IMR-90 (cell line): ENCODE measurements at regions not wholly inside any gene's neighbourhood (a gene's known extent, or its start where the extent isn't known, plus 50 kb on each side); places are given as distances from the start of the nearest gene placed in this dataset.

ENCODE experiments used
- ATAC-seq: fragments of 200-7000 bp; cut with Tn5 transposase; 2 replicates; pipeline ENCODE4 v1.9.1; 2020; ENCODE audit warnings: low read depth, mild to moderate bottlenecking, moderate library complexity
- BruUV-seq: library from RNA; stranded (reverse); fragments of 400-500 nt; replicated peaks from 2 replicates; lab custom pipeline; 2021; lab: Mats Ljungman, UMichigan
- CTCF ChIA-PET: fragments of 300-600 bp; formaldehyde crosslinking; extraction: SDS; loops from one replicate; lab custom pipeline; 2021; ENCODE audit warnings: antibody characterized with exemption; lab: Yijun Ruan, JAX
- POLR2A ChIA-PET: fragments of 300-600 bp; sonication (Branson Sonifier 250); formaldehyde crosslinking; loops from one replicate; lab custom pipeline; 2022; ENCODE audit warnings: antibody characterized with exemption; ENCODE audit not compliant: unreplicated experiment; lab: Charles Lee
- DNase-seq: peaks from one replicate; pipeline ENCODE4 v3.0.0; 2013
- H2AFZ ChIP-seq: replicated peaks from 2 replicates; pipeline ENCODE3; 2013; ENCODE audit warnings: low read length, mild to moderate bottlenecking; ENCODE audit not compliant: poor library complexity
- H2AK5ac ChIP-seq: 2 replicates; pipeline ENCODE4 v1.6.1; 2013; ENCODE audit warnings: low read depth, low read length, inconsistent platforms
- H2AK9ac ChIP-seq: replicated peaks from 2 replicates; pipeline ENCODE3; 2013; ENCODE audit warnings: mild to moderate bottlenecking, low read depth, low read length, moderate library complexity; ENCODE audit not compliant: poor library complexity
- H2BK120ac ChIP-seq: 2 replicates; pipeline ENCODE4 v1.6.1; 2013; ENCODE audit warnings: low read depth, low read length, inconsistent platforms
- H2BK15ac ChIP-seq: 3 replicates; pipeline ENCODE4 v1.6.1; 2013; ENCODE audit warnings: low read depth, low read length, inconsistent platforms
- H2BK20ac ChIP-seq: 2 replicates; pipeline ENCODE4 v1.6.1; 2013; ENCODE audit warnings: low read depth, mild to moderate bottlenecking, inconsistent platforms, low read length, moderate library complexity
- H2BK5ac ChIP-seq: 2 replicates; pipeline ENCODE4 v1.6.1; 2013; ENCODE audit warnings: mild to moderate bottlenecking, low read depth, low read length, inconsistent platforms; ENCODE audit not compliant: poor library complexity, severe bottlenecking
- H3K14ac ChIP-seq: replicated peaks from 2 replicates; pipeline ENCODE4 v1.6.1; 2013; ENCODE audit warnings: low read depth, low read length, inconsistent platforms
- H3K18ac ChIP-seq: 2 replicates; pipeline ENCODE4 v1.6.1; 2013; ENCODE audit warnings: low read depth, low read length, control low read depth
- H3K23ac ChIP-seq: 2 replicates; pipeline ENCODE4 v1.6.1; 2013; ENCODE audit warnings: low read depth, low read length, inconsistent platforms
- H3K27ac ChIP-seq: 2 replicates; pipeline ENCODE4 v1.5.1; 2013; ENCODE audit warnings: mild to moderate bottlenecking, control low read depth, low read length; ENCODE audit not compliant: insufficient read depth
- H3K27me3 ChIP-seq: 2 replicates; pipeline ENCODE4 v1.6.1; 2013; ENCODE audit warnings: low read length; ENCODE audit not compliant: control insufficient read depth, insufficient read depth
- H3K36me3 ChIP-seq: 2 replicates; pipeline ENCODE4 v1.6.1; 2013; ENCODE audit warnings: low read length, mixed read lengths; ENCODE audit not compliant: control insufficient read depth, insufficient read depth
- H3K4ac ChIP-seq: 2 replicates; pipeline ENCODE4 v1.6.1; 2013; ENCODE audit warnings: low read depth, low read length, inconsistent platforms
- H3K4me1 ChIP-seq: 2 replicates; pipeline ENCODE4 v1.6.1; 2013; ENCODE audit warnings: low read length, mixed read lengths; ENCODE audit not compliant: control insufficient read depth, insufficient read depth
- H3K4me2 ChIP-seq: 2 replicates; pipeline ENCODE4 v1.6.1; 2013; ENCODE audit warnings: low read depth, mild to moderate bottlenecking, control low read depth, low read length, moderate library complexity
- H3K4me3 ChIP-seq: 2 replicates; pipeline ENCODE4 v1.5.1; 2013; ENCODE audit warnings: low read depth, mild to moderate bottlenecking, control low read depth, low read length, moderate library complexity; ENCODE audit not compliant: insufficient read depth
- H3K56ac ChIP-seq: 2 replicates; pipeline ENCODE4 v1.6.1; 2013; ENCODE audit warnings: low read length, inconsistent platforms; ENCODE audit not compliant: insufficient read depth; ENCODE audit errors: extremely low read depth
- H3K79me1 ChIP-seq, 2 experiments: 2 replicates each; pipeline ENCODE4 v1.6.1; 2013; ENCODE audit warnings: low read length in 2 of 2, inconsistent platforms in 1 of 2, low read depth in 1 of 2
- H3K9ac ChIP-seq: 2 replicates; pipeline ENCODE4 v1.6.1; 2013; ENCODE audit warnings: low read depth, low read length, control low read depth
- H3K9me1 ChIP-seq: 2 replicates; pipeline ENCODE4 v1.6.1; 2013; ENCODE audit warnings: low read length, inconsistent platforms; ENCODE audit not compliant: insufficient read depth
- H3K9me3 ChIP-seq: 2 replicates; pipeline ENCODE4 v1.6.1; 2013; ENCODE audit warnings: low read length; ENCODE audit not compliant: control insufficient read depth, insufficient read depth
- H4K20me1 ChIP-seq: 2 replicates; pipeline ENCODE4 v1.6.1; 2013; ENCODE audit warnings: low read length, inconsistent platforms; ENCODE audit not compliant: insufficient read depth
- H4K5ac ChIP-seq: 2 replicates; pipeline ENCODE4 v1.6.1; 2013; ENCODE audit warnings: mild to moderate bottlenecking, low read depth, low read length, control low read depth
- H4K8ac ChIP-seq, 2 experiments: 2 replicates each; pipeline ENCODE4 v1.6.1; 2013; ENCODE audit warnings: low read depth in 2 of 2, low read length in 2 of 2, control low read depth in 1 of 2, inconsistent platforms in 1 of 2
- H4K91ac ChIP-seq: 2 replicates; pipeline ENCODE4 v1.6.1; 2013; ENCODE audit warnings: low read depth, low read length, inconsistent platforms; ENCODE audit not compliant: insufficient read depth
- MAFK ChIP-seq: IDR thresholded peaks from 2 replicates; pipeline ENCODE4 v1.6.1; 2012; ENCODE audit warnings: low read depth, low read length, improper control_type of control experiment
- MAZ ChIP-seq: IDR thresholded peaks from 2 replicates; pipeline ENCODE4 v1.6.1; 2012; ENCODE audit warnings: low read depth, mild to moderate bottlenecking, low read length, improper control_type of control experiment, moderate library complexity, borderline replicate concordance
- NFE2L2 ChIP-seq: fragments of 150-350 bp; IDR thresholded peaks from 2 replicates; pipeline ENCODE4 v1.6.1; 2016; ENCODE audit warnings: low read depth, mild to moderate bottlenecking, low read length
- SMC3 ChIP-seq: fragments of 150-350 bp; IDR thresholded peaks from 2 replicates; pipeline ENCODE4 v1.6.1; 2016; ENCODE audit warnings: low read depth, mild to moderate bottlenecking, antibody characterized with exemption, low read length, moderate library complexity
- WGBS, 2 experiments: methylation state at CpG; one replicate each; pipeline versions ENCODE4 v1.1.5 to v1.1.7; 2013; ENCODE audit warnings: missing lambda C conversion rate in 2 of 2; ENCODE audit not compliant: insufficient read length in 1 of 2; ENCODE audit errors: extremely low coverage in 2 of 2; 5-methylcytosine and 5-hydroxymethylcytosine counted together
- dilution Hi-C: fragments of 300-500 bp; cut with HindIII; formaldehyde crosslinking; loops from one replicate; pipeline ENCODE4 v1.14.3; 2018; ENCODE audit warnings: low sequenced_read_pairs; ENCODE audit not compliant: unreplicated experiment
- in situ Hi-C: fragments of 300-500 bp; cut with MboI; formaldehyde crosslinking; loops from 3 replicates; pipeline ENCODE4 v1.14.3; 2019; ENCODE audit warnings: low sequenced_read_pairs, inconsistent platforms, mixed read lengths
- intact Hi-C: fragments of 100-400 bp; cut with micrococcal nuclease; formaldehyde crosslinking; loops from 2 replicates; pipeline ENCODE4 v1.10.0; 2022
- TF ChIP-seq, protein P1 (sequence below): fragments of 150-350 bp; IDR thresholded peaks from 2 replicates; pipeline ENCODE4 v1.6.1; 2017; ENCODE audit warnings: mild to moderate bottlenecking, antibody characterized with exemption, low read length, low read depth
- TF ChIP-seq, protein P2 (sequence below): conservative IDR thresholded peaks from 2 replicates; pipeline ENCODE4 v1.5.1; 2012; ENCODE audit warnings: mild to moderate bottlenecking, low read depth, low read length, improper control_type of control experiment

DNA sequence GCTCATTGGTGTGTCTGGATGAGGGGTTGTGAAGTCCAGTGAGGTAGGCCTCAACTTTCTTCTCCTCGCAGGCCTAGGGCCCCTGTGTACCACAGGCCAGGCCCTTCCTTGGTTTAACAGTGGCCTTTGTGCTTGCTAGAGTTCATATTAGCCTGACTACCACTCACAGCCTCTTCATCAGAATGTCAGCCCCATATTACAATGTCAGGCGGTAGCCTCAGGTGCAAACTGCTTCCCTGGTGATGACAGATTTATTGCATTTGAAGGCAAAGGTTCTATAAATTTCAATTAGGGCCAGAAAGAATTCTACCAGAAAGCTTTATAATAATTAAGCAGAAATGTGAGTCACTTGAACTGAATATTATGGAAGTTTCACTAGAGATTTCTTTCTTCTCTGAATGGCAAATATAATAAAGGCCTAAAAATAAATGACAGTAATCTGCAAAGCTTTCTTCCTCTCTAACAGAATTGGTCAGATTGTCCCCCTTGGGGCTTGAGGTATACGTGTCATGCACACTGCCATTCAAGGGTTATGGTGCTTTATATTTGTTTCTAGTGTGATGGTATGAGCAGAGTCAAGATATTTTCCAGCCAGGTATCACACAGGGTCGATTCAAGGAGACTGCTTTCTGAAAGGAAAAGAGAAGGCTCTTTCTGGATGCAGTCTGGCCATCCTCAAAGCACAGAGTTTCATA is 210.3 kb downstream of the CWF19L2 start:
- H3K23ac ChIP-seq: no peak overlapping the region

More for the DNA sequence above, 210.3 kb downstream of the CWF19L2 start:
- ChIA-PET CTCF (no interaction called here), POLR2A (no interaction called here)
- Histone ChIP-seq H2BK20ac (no peak overlapping the region), H4K5ac (no peak overlapping the region), H2BK5ac (no peak overlapping the region), H3K4me3 (no peak overlapping the region), H3K9me1 (no peaks in the 10 kb centered on the region), H3K9ac (no peak overlapping the region), H3K4me1 (no peaks in the 10 kb centered on the region), H3K56ac (no peak overlapping the region), H3K27me3 (no peaks in the 10 kb centered on the region), H2BK120ac (no peak overlapping the region), H4K8ac (no peak overlapping the region), H3K4ac (no peak overlapping the region), H2AK9ac (no peak overlapping the region), H4K91ac (no peak overlapping the region), H2BK15ac (no peak overlapping the region), H3K36me3 (no peaks in the 10 kb centered on the region), H3K18ac (no peak overlapping the region), H3K14ac (no peak overlapping the region), H3K79me1 (no peaks in the 10 kb centered on the region), H3K9me3 (no peaks in the 10 kb centered on the region), H3K27ac (no peak overlapping the region), H4K20me1 (no peaks in the 10 kb centered on the region), H3K4me2 (no peak overlapping the region), H2AFZ (no peak overlapping the region), H2AK5ac (no peak overlapping the region)
- no CpG with 5 or more reads among the region's 4 CpGs for WGBS, 2 experiments
- ATAC-seq: no peak
- in situ Hi-C loops: no loop called here
- no TSS peak for BruUV-seq
- intact Hi-C loops: no loop called here
- DNase-seq: no peak
- TF ChIP-seq, protein P1, sequence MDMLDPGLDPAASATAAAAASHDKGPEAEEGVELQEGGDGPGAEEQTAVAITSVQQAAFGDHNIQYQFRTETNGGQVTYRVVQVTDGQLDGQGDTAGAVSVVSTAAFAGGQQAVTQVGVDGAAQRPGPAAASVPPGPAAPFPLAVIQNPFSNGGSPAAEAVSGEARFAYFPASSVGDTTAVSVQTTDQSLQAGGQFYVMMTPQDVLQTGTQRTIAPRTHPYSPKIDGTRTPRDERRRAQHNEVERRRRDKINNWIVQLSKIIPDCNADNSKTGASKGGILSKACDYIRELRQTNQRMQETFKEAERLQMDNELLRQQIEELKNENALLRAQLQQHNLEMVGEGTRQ: no peak
- TF ChIP-seq MAFK (no peak), MAZ (no peak), SMC3 (no peak), NFE2L2 (no peak)
- TF ChIP-seq, protein P2, sequence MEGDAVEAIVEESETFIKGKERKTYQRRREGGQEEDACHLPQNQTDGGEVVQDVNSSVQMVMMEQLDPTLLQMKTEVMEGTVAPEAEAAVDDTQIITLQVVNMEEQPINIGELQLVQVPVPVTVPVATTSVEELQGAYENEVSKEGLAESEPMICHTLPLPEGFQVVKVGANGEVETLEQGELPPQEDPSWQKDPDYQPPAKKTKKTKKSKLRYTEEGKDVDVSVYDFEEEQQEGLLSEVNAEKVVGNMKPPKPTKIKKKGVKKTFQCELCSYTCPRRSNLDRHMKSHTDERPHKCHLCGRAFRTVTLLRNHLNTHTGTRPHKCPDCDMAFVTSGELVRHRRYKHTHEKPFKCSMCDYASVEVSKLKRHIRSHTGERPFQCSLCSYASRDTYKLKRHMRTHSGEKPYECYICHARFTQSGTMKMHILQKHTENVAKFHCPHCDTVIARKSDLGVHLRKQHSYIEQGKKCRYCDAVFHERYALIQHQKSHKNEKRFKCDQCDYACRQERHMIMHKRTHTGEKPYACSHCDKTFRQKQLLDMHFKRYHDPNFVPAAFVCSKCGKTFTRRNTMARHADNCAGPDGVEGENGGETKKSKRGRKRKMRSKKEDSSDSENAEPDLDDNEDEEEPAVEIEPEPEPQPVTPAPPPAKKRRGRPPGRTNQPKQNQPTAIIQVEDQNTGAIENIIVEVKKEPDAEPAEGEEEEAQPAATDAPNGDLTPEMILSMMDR: no peak
- dilution Hi-C loops: no loop called here
